HG03159 (cell line): ENCODE measurements at regions not wholly inside any gene's neighbourhood (a gene's known extent, or its start where the extent isn't known, plus 50 kb on each side); places are given as distances from the start of the nearest gene placed in this dataset.
A peak's percentile ranks its signal among the peaks of the same experiment; 100 is the strongest.

Experiments used
- ATAC-seq: cut with Tn5 transposase; IDR thresholded peaks from one replicate; pipeline ENCODE4 v1.9.1; 2021; ENCODE audit warnings: mild to moderate bottlenecking, moderate library complexity; ENCODE audit not compliant: unreplicated experiment

- no peak for ATAC-seq
Measured at GRCh38 chr2:18200771-18201170, 322.3 kb downstream of the KCNS3 start.

- ATAC-seq, result no peak
Measured at GRCh38 chr2:18198677-18199076, 320.2 kb downstream of the KCNS3 start.

GRCh38 chr2:18194161-18194560 lies 315.7 kb downstream of the KCNS3 start:
- ATAC-seq, result no peak

GRCh38 chr2:18186816-18187613 lies 308.5 kb downstream of the KCNS3 start:
- ATAC-seq, result no peak

- no peak for ATAC-seq
Measured at GRCh38 chr2:18182861-18183260, 304.4 kb downstream of the KCNS3 start.

- no peak for ATAC-seq
Measured at GRCh38 chr2:18180912-18181311, 302.4 kb downstream of the KCNS3 start.

GRCh38 chr2:18180031-18180610 lies 301.7 kb downstream of the KCNS3 start:
- no peak for ATAC-seq

- ATAC-seq, result peak; percentile 96
Measured at GRCh38 chr2:18178736-18179349, 300.4 kb downstream of the KCNS3 start.

GRCh38 chr2:18176679-18177215 lies 298.3 kb downstream of the KCNS3 start:
- no peak for ATAC-seq

- ATAC-seq, result no peak
Measured at GRCh38 chr2:18172607-18173006, 294.1 kb downstream of the KCNS3 start.

GRCh38 chr2:18171191-18172139 lies 293.0 kb downstream of the KCNS3 start:
- ATAC-seq, result no peak

- no peak for ATAC-seq
Measured at GRCh38 chr2:18170642-18171041, 292.2 kb downstream of the KCNS3 start.

GRCh38 chr2:18169893-18170175 lies 291.4 kb downstream of the KCNS3 start:
- no peak for ATAC-seq

GRCh38 chr2:18169121-18169892 lies 290.8 kb downstream of the KCNS3 start:
- no peak for ATAC-seq

- ATAC-seq, result no peak
Measured at GRCh38 chr2:18167871-18168270, 289.4 kb downstream of the KCNS3 start.

- ATAC-seq, result no peak
Measured at GRCh38 chr2:18161681-18162080, 283.2 kb downstream of the KCNS3 start.

- ATAC-seq, result no peak
Measured at GRCh38 chr2:18159896-18160295, 281.4 kb downstream of the KCNS3 start.

- ATAC-seq, result no peak
Measured at GRCh38 chr2:18156421-18156820, 278.0 kb downstream of the KCNS3 start.

GRCh38 chr2:18156002-18156401 lies 277.5 kb downstream of the KCNS3 start:
- ATAC-seq, result no peak

- no peak for ATAC-seq
Measured at GRCh38 chr2:18154812-18155211, 276.3 kb downstream of the KCNS3 start.
